HG03469 (cell line): ENCODE measurements at regions not wholly inside any gene's neighbourhood (a gene's known extent, or its start where the extent isn't known, plus 50 kb on each side); places are given as distances from the start of the nearest gene placed in this dataset.

ENCODE experiments used
- ATAC-seq: cut with Tn5 transposase; IDR thresholded peaks from one replicate; pipeline ENCODE4 v1.9.1; 2021; ENCODE audit warnings: mild to moderate bottlenecking, moderate library complexity, moderate number of reproducible peaks; ENCODE audit not compliant: unreplicated experiment

DNA sequence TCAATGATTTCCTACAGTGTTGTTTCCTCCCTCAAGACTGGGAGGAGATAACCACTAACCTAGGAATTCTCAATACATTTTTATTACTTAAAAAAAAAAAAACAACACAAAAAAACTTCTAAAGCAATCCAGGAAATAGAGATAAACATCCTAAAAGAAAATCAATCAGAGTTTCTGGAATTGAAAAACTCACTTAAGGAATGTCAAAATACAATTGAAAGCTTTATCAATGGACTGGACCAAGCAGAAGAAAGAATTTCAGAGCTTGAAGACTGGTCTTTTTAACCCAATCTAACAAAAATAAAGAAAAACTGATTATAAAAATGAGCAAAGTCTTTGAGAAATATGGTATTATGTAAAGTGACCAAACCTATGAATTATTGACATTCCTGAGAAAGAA is 394.1 kb downstream of the XPNPEP1 start:
- no peak for ATAC-seq

DNA sequence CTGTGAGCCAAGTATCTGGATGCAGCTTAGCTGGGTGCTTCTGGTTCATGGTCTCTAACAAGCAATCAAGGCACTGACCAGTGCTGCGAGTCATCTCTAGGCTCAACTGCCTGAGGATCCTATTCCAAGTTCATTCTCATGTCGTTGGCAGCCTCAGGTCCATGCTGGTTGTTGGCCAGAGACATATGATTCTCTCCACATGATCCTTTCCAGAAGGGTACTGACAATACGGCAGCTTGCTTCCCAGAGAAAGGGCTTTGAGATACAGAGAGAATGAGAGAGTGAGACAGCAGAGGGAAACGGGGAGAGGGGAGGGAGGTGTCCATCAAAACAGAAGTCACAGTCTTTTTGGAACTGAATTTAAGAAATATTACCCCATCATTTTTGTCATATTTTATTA is 405.6 kb downstream of the XPNPEP1 start:
- ATAC-seq: no peak

DNA sequence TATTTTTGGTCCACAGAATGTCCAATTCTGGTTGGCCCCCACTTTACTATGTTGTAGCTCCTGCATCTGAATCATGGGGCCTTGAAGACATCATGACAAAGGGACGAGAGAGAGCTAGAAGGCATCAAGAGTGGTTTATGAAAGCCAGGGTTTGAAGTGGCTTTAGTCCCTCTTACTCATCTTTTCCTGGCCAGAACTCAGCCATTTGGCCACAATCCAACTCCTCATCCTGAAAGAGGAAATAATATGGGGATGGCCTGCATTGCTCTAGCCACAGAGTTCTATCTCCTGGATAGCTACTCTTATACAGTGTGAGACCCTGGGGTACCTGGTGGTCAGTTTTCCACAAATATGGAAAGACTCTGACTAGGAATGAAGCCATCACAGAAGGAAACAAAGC is 418.9 kb downstream of the XPNPEP1 start:
- no peak for ATAC-seq

DNA sequence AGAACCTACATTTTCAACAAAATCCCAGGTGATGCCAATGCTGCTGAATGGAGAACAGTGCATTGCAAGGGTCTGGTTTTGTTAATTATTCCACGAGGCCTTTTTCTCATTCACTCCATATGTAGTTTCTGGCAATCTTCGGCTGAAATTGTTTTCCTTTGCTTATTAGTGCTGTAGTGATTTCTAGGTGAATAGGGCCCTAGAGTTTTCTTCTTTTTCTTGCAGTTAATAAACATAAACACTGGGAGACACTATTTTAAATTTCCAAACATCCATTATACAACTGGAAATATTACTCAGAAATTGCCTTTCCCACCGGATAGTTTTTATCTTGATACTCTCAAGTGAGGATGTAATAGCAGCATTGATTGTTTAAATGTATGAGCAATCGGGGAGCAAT is 435.6 kb downstream of the XPNPEP1 start:
- ATAC-seq: no peak

DNA sequence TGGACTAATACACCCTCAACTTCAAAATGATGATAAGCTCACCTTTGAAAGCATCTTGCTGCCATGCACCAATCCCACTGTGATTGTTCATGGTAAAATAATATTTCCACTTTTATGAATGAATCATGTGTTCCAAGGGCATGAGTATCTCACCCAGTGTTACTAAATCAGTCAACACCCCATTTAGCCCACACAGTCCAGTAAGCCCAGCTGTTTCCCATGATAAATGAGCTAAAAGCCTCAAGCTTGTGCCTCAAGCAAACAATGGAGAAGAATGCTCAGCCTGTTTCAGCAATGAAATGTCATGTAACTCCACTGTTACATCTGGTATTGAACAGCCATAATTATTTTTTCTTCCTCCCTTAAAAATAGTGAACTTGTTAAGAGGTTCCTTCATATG is 442.5 kb downstream of the XPNPEP1 start:
- ATAC-seq: no peak

DNA sequence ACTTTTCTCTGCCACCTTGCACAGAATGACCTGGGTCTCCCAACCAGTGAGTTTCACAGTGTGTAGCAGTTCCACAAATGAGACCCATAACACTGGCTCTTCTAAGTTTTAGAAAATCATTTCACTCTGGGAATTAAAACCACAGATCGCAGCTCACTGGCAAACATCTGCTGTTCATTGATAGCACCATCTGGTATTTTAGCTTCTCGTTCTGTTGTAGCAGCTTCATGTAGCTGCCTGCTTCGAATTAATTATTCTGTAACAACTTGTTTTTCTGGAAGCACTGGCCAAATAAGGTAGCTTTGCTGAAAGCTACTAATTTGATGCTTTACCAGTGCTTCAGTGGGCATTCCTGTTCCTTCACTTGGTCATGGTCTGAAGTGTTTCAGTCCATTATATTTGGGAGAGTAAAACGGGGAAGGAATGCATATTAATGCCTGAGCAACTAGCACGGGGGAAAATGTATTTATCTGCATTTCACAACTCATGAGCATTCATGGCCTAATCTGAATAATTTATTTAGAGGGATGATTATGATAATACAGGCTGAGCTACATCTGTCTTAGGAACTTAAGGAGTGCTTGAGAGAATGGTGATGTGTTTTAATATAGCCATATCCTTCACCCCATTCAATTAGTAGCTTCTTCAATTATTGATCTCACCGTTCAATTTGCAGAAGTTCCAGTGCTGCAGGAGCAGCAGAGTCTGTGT is 447.4 kb downstream of the XPNPEP1 start:
- ATAC-seq: no peak

DNA sequence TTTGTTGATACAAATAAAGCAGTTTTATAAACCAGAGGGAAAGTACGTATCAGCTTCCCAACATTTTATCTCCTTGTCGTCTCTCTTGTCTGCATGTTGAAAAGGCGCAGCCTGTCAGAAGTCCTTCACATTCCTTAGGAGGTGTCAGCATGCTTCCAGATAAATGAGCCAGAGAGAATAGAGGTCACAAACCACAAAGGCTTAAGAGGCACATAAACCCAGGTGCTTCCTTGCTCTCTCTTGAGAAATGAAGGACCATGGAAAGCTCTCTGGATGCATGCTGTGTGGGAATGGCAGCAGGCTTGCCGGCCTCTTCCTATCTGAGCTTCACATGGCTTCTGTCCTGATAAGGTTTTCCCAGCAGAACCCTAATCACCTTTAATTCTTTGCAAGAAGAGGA is 448.5 kb downstream of the XPNPEP1 start:
- ATAC-seq: no peak

DNA sequence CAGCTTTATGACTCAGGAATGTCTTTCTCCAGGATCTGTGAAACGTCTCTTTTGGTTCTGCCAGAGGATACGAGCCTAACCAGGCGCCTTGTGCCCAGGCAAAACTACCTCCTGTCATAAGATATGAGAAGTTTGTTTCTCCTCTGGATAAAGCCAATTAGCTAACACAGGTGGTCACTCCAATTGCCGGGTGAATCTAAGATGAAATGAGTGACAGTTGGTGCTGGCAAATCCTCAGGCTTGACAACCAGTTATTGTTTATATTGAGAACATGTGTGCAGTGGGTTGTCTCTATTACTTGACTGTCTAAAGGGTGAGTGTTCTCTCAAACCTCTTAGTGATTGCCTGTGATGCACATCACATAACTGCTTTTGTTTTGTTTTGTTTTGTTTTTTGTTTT is 449.1 kb downstream of the XPNPEP1 start:
- no peak for ATAC-seq

DNA sequence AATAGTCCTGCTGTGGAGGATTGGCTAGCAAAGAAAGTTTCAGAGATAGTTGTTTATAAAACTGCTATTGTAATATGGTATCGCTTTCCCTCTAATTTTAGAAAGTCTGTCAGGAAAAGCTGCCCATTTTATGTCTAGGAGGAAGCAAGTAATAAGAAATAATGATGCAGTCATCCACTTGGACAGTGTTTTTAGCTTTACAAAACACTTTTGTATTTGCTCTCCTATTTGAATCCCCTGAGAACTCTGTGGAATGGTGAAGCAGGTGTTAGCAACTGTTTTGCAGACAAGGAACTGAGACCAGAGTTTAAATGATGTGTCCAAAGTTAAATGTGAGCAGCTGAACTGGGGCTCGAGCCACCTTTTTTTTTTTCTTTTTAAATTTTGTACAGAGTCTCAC is 455.8 kb downstream of the XPNPEP1 start:
- ATAC-seq: no peak

DNA sequence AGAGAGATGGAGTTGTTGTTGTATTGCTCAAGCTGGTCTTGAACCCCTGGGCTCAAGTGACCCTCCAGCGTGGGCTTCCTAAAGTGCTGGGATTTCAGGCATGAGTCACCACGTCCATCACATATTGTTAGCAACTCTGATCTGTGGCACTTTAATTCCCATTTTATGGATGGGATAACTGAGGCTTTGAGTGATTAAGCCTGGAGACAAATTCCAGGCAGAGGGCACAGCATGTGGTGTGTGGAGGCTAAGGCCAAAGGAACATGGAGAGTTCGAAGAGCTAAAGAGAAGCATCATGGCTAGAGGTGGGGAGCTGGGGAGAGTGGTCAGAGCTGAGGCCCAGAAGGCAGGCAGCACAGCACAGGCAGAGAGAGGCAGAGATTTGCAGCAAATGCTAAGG is 458.4 kb downstream of the XPNPEP1 start:
- ATAC-seq: no peak

DNA sequence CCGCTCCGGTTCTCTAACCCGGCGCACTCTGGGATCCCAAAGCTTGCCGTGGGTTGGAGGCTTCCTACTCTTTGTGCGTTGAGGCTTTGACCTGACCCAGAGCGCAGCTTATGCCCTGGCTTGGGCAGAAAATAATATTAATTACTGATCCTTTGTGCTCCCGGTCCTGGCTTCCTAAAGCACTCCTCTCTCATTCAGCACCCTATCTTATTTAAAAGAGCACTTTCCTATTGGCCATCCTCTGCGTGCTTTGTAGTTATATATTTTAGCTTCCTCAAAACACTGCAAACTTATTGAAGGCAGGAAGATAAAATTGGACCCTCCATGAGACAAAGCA is 466.0 kb downstream of the XPNPEP1 start:
- no peak for ATAC-seq

DNA sequence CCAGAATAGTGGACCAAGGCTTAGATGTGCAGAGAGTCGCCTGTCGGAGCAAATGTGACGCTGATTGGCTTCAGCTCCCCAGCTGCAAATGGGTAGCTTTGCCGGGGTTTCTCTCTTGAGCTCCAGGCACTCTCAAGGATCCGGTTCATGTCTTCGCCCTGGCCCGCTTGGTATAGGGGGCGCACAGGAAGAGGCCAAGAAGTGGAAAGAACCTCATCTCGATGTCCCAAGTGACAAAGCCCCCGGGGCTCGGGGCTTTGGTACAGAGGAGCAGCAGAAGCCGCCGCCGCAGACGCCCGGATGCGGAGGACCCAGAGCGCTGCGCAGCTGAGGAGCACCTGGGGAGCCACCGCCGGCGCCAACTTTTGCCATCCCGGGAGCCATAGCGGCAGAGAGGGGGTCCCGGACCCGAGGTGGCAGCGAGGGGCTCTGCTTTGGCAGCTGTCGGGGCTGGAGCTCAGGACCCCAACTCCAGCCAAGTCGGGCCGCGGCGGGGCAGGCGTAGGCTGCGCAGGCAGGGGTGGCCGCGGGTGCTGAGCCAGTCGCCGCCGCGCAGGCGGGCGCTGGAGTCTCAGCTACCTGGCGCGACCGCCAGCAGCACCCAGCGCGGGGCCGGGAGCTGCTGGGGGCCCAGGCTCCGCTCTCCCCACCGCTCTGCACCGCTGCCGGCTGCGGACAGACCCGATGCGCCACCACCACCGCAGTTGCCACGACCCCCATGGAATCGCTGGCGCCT is 466.6 kb downstream of the XPNPEP1 start:
- ATAC-seq: no peak

DNA sequence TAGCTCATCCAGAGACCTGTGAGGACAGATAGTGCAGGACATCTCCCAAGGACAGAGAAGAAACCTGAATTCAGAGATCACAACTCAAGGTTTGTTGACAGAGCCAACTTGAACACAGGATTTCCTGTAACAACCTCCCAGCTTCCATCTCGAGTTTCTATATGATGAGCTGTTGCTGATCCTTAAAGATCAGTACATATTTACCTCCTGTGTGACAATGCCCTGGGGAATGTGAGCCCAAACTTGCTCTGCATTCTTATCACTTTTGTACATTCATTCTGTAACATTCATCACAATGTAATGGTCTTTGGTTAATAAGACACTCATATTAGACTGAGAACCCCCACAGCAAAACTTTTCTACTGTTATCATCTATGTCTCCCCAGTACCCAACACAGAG is 468.6 kb downstream of the XPNPEP1 start:
- no peak for ATAC-seq

DNA sequence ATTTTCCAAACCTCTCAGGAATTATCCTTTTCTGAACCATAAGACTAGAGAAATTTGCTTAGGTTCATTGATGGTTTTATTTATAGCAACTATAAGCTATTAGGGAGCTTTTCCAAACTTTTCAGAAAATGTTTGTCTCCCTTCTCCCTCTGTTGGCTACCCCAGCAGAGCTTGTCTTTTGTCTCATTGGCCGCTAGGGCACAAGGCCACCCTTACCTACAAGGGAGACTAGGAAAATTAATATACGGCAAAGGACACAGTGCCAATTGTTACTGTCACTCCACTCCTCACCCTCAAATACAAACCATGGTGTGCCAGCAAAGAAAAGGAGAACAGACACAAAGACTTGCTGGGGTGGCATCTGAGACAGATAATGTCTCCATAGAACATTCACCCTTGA is 471.4 kb downstream of the XPNPEP1 start:
- no peak for ATAC-seq

DNA sequence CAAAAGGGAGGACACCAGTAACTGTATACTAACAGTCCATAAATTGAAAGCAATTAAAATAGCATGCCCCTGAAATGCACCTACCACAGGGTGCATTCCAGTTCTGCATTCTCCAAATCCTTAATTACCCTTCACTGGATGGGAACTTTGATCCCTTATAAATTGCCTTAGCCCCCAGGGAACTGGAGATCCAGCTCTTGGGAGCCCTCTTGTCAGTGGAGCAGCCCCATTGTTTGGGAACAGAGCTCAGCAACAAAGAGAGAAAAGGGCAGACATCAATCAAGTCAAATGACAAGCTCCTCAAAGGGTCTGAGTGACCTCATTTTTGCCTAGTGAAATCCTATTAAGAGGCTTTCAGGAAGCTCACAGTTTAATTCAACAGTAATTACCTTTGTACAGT is 472.6 kb downstream of the XPNPEP1 start:
- no peak for ATAC-seq

DNA sequence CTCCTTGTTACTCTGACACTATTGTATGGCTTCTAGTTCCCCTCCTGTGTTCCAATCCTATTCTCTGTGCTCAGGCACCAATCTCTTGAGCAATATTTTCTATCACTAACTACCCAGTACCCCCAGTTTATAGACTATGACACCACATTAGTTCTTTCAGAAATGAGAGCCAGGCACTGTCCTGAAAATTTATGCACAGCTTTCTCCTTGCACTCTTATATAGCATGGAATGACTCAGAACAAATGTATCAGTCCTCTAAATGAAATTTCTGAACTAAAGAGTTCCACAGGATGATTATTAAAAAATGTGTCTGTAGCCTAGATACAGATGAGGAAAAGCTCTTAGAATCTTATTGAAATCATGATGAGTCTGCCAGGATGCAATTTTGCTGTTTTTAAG is 489.9 kb downstream of the XPNPEP1 start:
- ATAC-seq: no peak

DNA sequence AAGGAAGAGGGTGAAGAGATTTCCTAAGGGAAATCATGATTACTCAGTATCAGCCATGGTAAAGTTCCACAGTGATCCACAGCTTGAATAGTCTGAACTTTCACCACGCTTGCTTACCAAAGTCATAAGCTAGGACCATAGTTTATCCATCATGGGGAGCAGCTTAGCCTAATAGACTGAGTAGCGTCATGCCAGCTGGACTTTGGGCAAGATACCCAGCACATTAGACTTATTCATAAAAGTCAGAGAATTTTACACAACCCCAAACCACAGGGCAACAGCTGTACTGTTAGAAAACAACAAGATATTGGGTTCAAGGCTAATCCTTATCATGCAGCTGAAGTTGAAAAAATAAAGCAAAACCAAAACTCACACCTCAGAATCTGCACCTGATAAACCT is 491.0 kb downstream of the XPNPEP1 start:
- no peak for ATAC-seq

DNA sequence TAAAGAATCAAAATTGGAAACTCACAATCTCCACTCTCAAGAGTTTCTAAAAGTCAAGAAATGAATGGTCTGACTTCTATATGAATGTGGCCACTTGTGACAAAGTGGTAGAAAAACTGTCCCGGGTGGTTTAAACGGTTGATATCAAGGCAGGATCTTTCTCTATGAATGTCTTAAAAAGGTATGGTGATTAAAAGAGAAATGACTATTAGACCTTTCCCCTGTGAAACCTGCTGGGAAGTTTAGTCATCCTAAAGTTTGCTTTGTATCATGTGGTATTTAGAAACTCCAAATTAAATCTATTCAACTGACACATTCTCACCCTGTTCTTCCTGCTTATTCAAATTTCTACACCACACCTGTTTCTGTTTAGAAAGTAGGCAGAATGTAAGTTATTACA is 492.5 kb downstream of the XPNPEP1 start:
- no peak for ATAC-seq

DNA sequence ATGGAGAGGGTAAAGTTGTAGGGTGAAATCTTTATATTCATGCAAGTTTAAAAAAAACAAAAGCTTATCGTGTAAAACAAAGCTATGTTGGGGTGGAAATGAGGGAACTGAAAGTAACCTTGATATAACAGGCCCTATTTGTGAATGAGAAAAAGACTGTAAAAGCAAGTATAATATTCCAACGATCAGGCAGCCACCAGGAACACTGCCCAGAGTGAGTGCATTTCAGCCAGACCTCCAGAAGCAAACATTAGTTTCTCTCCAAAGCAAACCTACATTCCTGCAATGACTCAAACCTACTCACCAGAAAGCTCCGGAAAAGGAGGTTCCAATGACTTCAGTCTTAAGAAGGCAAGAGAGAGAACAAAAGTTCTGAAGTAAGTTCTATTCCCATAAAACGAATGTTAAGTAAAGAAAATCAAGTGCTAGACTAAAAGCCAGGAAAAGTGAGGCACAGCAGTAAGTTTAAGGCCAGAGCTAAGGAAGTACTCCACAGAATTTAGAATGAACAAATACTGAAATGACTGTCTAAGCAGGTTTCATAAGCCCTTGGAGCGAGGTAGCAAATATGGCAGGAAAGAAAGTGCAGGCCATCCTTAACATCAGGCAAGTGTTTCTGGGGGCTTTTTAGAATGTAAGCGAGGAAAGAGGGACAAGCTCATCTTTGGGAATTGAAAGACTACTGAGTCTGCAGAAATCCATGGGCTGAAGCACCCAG is 493.1 kb downstream of the XPNPEP1 start:
- ATAC-seq: no peak

DNA sequence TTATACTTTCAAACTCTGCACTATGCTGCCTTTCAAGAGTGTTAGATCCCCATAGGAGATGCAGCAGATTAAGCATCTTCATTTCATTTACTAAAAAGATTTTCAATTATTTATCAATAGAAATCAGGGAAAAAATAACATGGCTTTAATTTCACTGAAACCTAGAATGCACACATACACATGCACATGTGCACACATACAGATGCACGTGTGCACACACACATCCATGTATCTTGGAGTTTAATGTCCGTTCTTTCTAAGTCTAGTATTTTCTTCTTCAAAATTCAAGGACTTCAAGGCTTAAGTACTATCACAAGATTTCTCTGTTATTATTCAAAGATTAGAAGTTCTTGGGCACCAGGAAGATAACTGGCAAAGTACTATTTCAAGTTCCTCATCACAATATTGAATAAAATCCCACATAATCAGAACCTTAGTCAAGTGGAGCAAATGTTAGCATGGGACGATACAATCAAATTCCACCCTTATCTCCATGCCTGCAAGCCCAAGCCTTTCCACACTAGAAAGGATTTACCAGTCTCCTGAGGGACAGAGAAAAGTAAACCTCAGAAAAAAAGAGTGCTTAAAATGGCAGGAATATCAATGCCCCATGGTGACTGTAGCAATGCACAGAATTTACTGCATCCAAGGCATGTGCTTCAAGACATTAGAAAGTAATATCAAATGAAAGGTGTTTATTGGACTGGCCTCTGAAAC is 494.4 kb downstream of the XPNPEP1 start:
- ATAC-seq: no peak

DNA sequence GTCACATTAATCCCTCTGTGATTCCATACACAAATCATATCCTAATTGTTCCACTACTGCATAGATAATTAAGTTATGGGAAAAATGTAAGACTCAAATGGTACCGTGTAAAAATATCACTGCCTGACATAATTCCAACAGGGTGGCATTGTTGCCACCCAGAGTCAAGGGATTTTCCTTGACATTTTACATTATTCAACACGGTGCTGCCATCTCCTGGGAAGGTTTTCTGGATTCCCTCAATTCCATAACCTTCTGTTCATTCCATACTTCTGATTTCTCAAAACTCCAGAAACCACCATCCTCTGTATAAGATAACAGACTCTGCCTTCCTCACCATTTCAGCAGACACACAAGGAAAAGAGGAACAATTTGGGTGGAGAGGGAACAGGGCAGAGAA is 495.9 kb downstream of the XPNPEP1 start:
- ATAC-seq: no peak

DNA sequence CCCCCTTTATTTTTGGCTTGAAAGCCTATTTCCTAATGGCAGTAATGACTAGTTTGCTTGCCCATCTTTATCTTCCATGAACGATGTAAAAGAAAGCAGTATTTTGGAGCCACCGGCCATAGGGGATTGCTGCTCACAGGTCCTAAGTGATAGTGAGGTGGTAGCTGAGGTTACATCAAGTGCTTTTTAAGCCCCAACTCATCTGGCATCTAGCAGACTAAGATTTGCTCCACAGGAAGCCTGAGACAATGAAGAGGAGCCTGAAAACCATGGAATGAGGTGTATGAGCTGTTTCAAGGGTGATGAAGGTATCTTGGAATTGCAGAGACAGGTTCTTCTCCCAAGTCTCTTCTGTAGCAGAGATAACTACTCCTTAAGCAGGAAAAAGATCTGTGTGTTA is 496.3 kb downstream of the XPNPEP1 start:
- ATAC-seq: no peak
